22Rv1 (cell line): ENCODE measurements at regions not wholly inside any gene's neighbourhood (a gene's known extent, or its start where the extent isn't known, plus 50 kb on each side); places are given as distances from the start of the nearest gene placed in this dataset.

Experiments
- ZFX ChIP-seq: fragments of 450-650 bp; IDR thresholded peaks from 2 replicates; pipeline ENCODE4 v1.6.1; 2017; ENCODE audit warnings: antibody characterized with exemption, borderline replicate concordance
- TF ChIP-seq, protein P1 (sequence below): fragments of 450-650 bp; IDR thresholded peaks from 2 replicates; pipeline ENCODE4 v1.5.1; 2017; ENCODE audit warnings: mild to moderate bottlenecking

DNA sequence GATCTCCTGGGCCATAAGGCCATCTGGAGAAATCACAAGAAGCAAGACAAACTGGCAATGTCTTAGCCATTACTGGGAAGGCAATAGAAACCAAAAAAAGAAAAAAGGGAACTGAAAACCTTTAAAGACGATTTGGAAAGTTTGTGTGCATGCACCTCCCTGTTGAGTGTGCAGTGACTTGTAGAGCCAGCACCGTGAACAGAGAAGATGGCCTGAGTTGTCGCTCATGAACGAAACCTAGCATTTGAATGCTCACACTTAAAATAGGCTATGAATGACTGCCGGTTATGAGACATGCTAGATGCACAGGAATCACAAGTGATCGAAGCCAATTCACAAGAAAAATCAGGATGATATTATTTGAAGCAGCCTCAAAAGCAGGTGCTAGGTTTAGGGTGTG, 151.3 kb upstream of the ADO start:
- TF ChIP-seq, protein P1, sequence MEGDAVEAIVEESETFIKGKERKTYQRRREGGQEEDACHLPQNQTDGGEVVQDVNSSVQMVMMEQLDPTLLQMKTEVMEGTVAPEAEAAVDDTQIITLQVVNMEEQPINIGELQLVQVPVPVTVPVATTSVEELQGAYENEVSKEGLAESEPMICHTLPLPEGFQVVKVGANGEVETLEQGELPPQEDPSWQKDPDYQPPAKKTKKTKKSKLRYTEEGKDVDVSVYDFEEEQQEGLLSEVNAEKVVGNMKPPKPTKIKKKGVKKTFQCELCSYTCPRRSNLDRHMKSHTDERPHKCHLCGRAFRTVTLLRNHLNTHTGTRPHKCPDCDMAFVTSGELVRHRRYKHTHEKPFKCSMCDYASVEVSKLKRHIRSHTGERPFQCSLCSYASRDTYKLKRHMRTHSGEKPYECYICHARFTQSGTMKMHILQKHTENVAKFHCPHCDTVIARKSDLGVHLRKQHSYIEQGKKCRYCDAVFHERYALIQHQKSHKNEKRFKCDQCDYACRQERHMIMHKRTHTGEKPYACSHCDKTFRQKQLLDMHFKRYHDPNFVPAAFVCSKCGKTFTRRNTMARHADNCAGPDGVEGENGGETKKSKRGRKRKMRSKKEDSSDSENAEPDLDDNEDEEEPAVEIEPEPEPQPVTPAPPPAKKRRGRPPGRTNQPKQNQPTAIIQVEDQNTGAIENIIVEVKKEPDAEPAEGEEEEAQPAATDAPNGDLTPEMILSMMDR, result no peak
- TF ChIP-seq ZFX, result no peak
